DND-41 (cell line): ENCODE measurements at regions not wholly inside any gene's neighbourhood (a gene's known extent, or its start where the extent isn't known, plus 50 kb on each side); places are given as distances from the start of the nearest gene placed in this dataset.

Experiments
- ATAC-seq: fragments of 200-7000 bp; cut with Tn5 transposase; 3 replicates; pipeline ENCODE4 v1.9.1; 2021; ENCODE audit warnings: low read depth; ENCODE audit not compliant: insufficient read depth
- DNase-seq: peaks from one replicate; pipeline ENCODE4 v3.0.0-alpha.2; 2020
- H2AFZ ChIP-seq: 2 replicates; pipeline ENCODE4 v1.6.0; 2012; ENCODE audit warnings: low read depth, low read length
- H3K27ac ChIP-seq: 2 replicates; pipeline ENCODE4 v1.5.1; 2012; ENCODE audit warnings: low read length, inconsistent platforms
- H3K27me3 ChIP-seq: fragments of 200-600 bp; sonication (generic); 2 replicates; pipeline ENCODE4 v1.6.0; 2012; ENCODE audit warnings: low read length, mild to moderate bottlenecking, inconsistent platforms; ENCODE audit not compliant: insufficient read depth, poor library complexity
- H3K36me3 ChIP-seq: 2 replicates; pipeline ENCODE4 v1.5.1; 2012; ENCODE audit warnings: low read length, inconsistent platforms; ENCODE audit not compliant: insufficient read depth
- H3K4me1 ChIP-seq: 2 replicates; pipeline ENCODE4 v1.5.1; 2012; ENCODE audit warnings: mild to moderate bottlenecking, low read length; ENCODE audit not compliant: insufficient read depth
- H3K4me2 ChIP-seq: 2 replicates; pipeline ENCODE4 v1.6.0; 2012; ENCODE audit warnings: mild to moderate bottlenecking, moderate library complexity, low read length, inconsistent platforms; ENCODE audit not compliant: insufficient read depth
- H3K4me3 ChIP-seq, 2 experiments: fragments of 200-600 bp in 1 of 2; shearing (Covaris generic) in 1 of 2; 2 replicates each; pipeline ENCODE4 v1.5.1; 2012 to 2016; ENCODE audit warnings: inconsistent platforms in 2 of 2, low read length in 2 of 2, mild to moderate bottlenecking in 2 of 2, low read depth in 1 of 2, moderate library complexity in 1 of 2
- H3K79me2 ChIP-seq: 2 replicates; pipeline ENCODE4 v1.6.0; 2012; ENCODE audit warnings: low read length, inconsistent platforms; ENCODE audit not compliant: insufficient read depth
- H3K9ac ChIP-seq: 2 replicates; pipeline ENCODE4 v1.6.0; 2012; ENCODE audit warnings: low read depth, mild to moderate bottlenecking, inconsistent platforms, low read length, moderate library complexity
- H3K9me3 ChIP-seq: 2 replicates; pipeline ENCODE4 v1.5.1; 2012; ENCODE audit warnings: low read length, moderate library complexity, mild to moderate bottlenecking, inconsistent platforms; ENCODE audit not compliant: insufficient read depth, severe bottlenecking
- H4K20me1 ChIP-seq: 2 replicates; pipeline ENCODE4 v1.6.0; 2012; ENCODE audit warnings: low read length; ENCODE audit not compliant: insufficient read depth
- CTCF ChIP-seq: IDR thresholded peaks from 2 replicates; pipeline ENCODE4 v1.5.1; 2012; ENCODE audit warnings: borderline replicate concordance, low read length, moderate library complexity, mild to moderate bottlenecking; ENCODE audit not compliant: poor library complexity, severe bottlenecking; ENCODE audit errors: extremely low read depth
- EZH2 ChIP-seq: IDR thresholded peaks from 3 replicates; pipeline ENCODE4 v1.6.1; 2012; ENCODE audit warnings: borderline replicate concordance, low read depth, mild to moderate bottlenecking, moderate library complexity, low read length, inconsistent platforms; ENCODE audit not compliant: severe bottlenecking

DNA sequence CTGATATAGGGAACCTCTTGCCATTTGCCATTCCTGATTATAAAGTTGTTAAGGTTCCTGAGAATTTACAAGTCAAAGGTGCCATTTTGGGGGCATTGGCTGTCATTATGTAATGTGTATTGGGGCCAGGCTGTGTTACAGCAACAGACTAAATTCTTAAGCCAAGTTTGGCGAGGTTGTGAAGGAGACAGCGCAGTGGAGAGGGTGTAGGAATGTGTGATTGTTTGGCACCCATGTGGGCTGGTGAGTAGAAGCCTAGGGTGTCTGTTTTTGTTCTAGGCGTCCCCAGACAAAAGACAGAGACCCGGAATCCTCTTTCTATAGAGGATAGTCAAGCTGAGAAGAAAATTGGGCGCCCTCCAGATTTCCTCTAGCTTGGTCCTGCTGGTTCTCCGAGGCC, 2535.3 kb downstream of the PCDH7 start:
- no peak for ATAC-seq
- no peaks in the 10 kb centered on the region for H3K9me3 ChIP-seq
- no peak overlapping the region for H3K9ac ChIP-seq
- H3K4me2 ChIP-seq = no peak overlapping the region
- H3K27me3 ChIP-seq = no peaks in the 10 kb centered on the region
- DNase-seq = no peak
- H4K20me1 ChIP-seq = no peaks in the 10 kb centered on the region
- H3K79me2 ChIP-seq = no peaks in the 10 kb centered on the region
- no peak overlapping the region for H3K27ac ChIP-seq
- TF ChIP-seq EZH2 (no peak), CTCF (no peak)
- no peak overlapping the region for H3K4me3 ChIP-seq
- H3K4me1 ChIP-seq = no peaks in the 10 kb centered on the region
- H2AFZ ChIP-seq = no peak overlapping the region
- H3K36me3 ChIP-seq = no peaks in the 10 kb centered on the region

- Histone ChIP-seq H3K9ac (no peak overlapping the region), H3K36me3 (no peaks in the 10 kb centered on the region), H3K27me3 (no peaks in the 10 kb centered on the region), H3K9me3 (no peaks in the 10 kb centered on the region), H3K27ac (no peak overlapping the region), H4K20me1 (no peaks in the 10 kb centered on the region), H3K79me2 (no peaks in the 10 kb centered on the region), H3K4me1 (no peaks in the 10 kb centered on the region), H2AFZ (no peak overlapping the region), H3K4me3 (no peak overlapping the region), H3K4me2 (no peak overlapping the region)
- TF ChIP-seq EZH2 = no peak
- TF ChIP-seq CTCF = no peak
- no peak for ATAC-seq
- DNase-seq = no peak
These were observed 2542.7 kb downstream of the PCDH7 start for GRCh38 chr4:33262824-33263223.

- no peaks in the 10 kb centered on the region for H4K20me1 ChIP-seq
- H3K9ac ChIP-seq = no peak overlapping the region
- H3K4me2 ChIP-seq = no peak overlapping the region
- no peak for DNase-seq
- ATAC-seq = no peak
- H3K4me1 ChIP-seq = no peaks in the 10 kb centered on the region
- H3K27me3 ChIP-seq = no peaks in the 10 kb centered on the region
- H3K9me3 ChIP-seq = no peaks in the 10 kb centered on the region
- no peak for TF ChIP-seq CTCF
- no peak overlapping the region for H3K4me3 ChIP-seq
- H3K36me3 ChIP-seq = no peaks in the 10 kb centered on the region
- no peaks in the 10 kb centered on the region for H3K79me2 ChIP-seq
- no peak overlapping the region for H2AFZ ChIP-seq
- no peak overlapping the region for H3K27ac ChIP-seq
These were observed 2548.6 kb downstream of the PCDH7 start for GRCh38 chr4:33268776-33269175.

GRCh38 chr4:33270403-33270802, 2550.2 kb downstream of the PCDH7 start:
- no peak for DNase-seq
- Histone ChIP-seq H3K27me3 (no peaks in the 10 kb centered on the region), H3K4me2 (no peak overlapping the region), H3K9me3 (no peaks in the 10 kb centered on the region), H4K20me1 (no peaks in the 10 kb centered on the region), H3K36me3 (no peaks in the 10 kb centered on the region), H3K9ac (no peak overlapping the region), H2AFZ (no peak overlapping the region), H3K4me1 (no peaks in the 10 kb centered on the region), H3K4me3 (no peak overlapping the region), H3K79me2 (no peaks in the 10 kb centered on the region), H3K27ac (no peak overlapping the region)
- no peak for TF ChIP-seq EZH2
- no peak for TF ChIP-seq CTCF
- no peak for ATAC-seq
